HG03045 (cell line): ENCODE measurements at regions not wholly inside any gene's neighbourhood (a gene's known extent, or its start where the extent isn't known, plus 50 kb on each side); places are given as distances from the start of the nearest gene placed in this dataset.
"Not testable (repeated sequence)": the region's sequence is repeated elsewhere in the genome, so short reads cannot be mapped to it uniquely, and the experiment has no call there.

Experiments used
- ATAC-seq: cut with Tn5 transposase; IDR thresholded peaks from one replicate; pipeline ENCODE4 v1.9.1; 2021; ENCODE audit warnings: mild to moderate bottlenecking, moderate library complexity; ENCODE audit not compliant: unreplicated experiment

- ATAC-seq, result not testable (repeated sequence)
These were observed 77.8 kb downstream of the LIMS3 start for GRCh38 chr2:109976319-109976718.

- ATAC-seq, result not testable (repeated sequence)
These were observed 82.3 kb downstream of the LIMS3 start for GRCh38 chr2:109980754-109981153.

GRCh38 chr2:109986389-109987088, 88.1 kb downstream of the LIMS3 start:
- ATAC-seq, result not testable (repeated sequence)

- ATAC-seq, result not testable (repeated sequence)
These were observed 88.6 kb downstream of the LIMS3 start for GRCh38 chr2:109987089-109987420.

- peak; percentile 53 for ATAC-seq
These were observed 89.2 kb downstream of the LIMS3 start for GRCh38 chr2:109987458-109988345.

GRCh38 chr2:109999395-109999794, 100.9 kb downstream of the LIMS3 start:
- ATAC-seq, result not testable (repeated sequence)

GRCh38 chr2:110002502-110002901, 104.0 kb downstream of the LIMS3 start:
- not testable (repeated sequence) for ATAC-seq

GRCh38 chr2:110013388-110013787, 102.2 kb downstream of the MALL start:
- not testable (repeated sequence) for ATAC-seq

- not testable (repeated sequence) for ATAC-seq
These were observed 99.1 kb downstream of the MALL start for GRCh38 chr2:110016381-110017092.

GRCh38 chr2:110020269-110020668, 95.4 kb downstream of the MALL start:
- not testable (repeated sequence) for ATAC-seq

- ATAC-seq, result not testable (repeated sequence)
These were observed 93.3 kb downstream of the MALL start for GRCh38 chr2:110022278-110022677.

GRCh38 chr2:110026126-110026785, 89.4 kb downstream of the MALL start:
- not testable (repeated sequence) for ATAC-seq

GRCh38 chr2:110028411-110028810, 87.2 kb downstream of the MALL start:
- not testable (repeated sequence) for ATAC-seq

- not testable (repeated sequence) for ATAC-seq
These were observed 84.7 kb downstream of the MALL start for GRCh38 chr2:110030894-110031293.

- ATAC-seq, result not testable (repeated sequence)
These were observed 83.8 kb downstream of the MALL start for GRCh38 chr2:110031722-110032327.
